ENCODE measurements at regions not wholly inside any gene's neighbourhood (a gene's known extent, or its start where the extent isn't known, plus 50 kb on each side); places are given as distances from the start of the nearest gene placed in this dataset.

- TF ChIP-seq EP300 (IDR thresholded peaks at IDR 0.05): no peak
- no peak for TF ChIP-seq CTCF (IDR thresholded peaks at IDR 0.05)
- no peak for TF ChIP-seq POLR2A (IDR thresholded peaks at IDR 0.05)
- WGBS, 3 donors: 77 to 89% (median 82%) methylated on average over 1 of the region's 1 CpG
- Histone ChIP-seq H3K36me3 (no peaks in the 10 kb centered on the region), H3K27me3 (no peaks in the 10 kb centered on the region), H3K4me1 (ENCODE audit: insufficient read depth) (no peaks in the 10 kb centered on the region), H3K9me3 (no peaks in the 10 kb centered on the region), H3K27ac (no peak overlapping the region), H3K4me3 (no peak overlapping the region)
- intact Hi-C loops (cut with DNase I): loop anchor here in 1 of 4 donors (5.0 kb wide), 1 partner anchor 852 kb away; no protein-coding TSS in a partner anchor
- no peak for DNase-seq
Measured at GRCh38 chr9:28888806-28889205, 1315.5 kb upstream of the C9orf72 start.

GRCh38 chr9:28892538-28892937, 1319.3 kb upstream of the C9orf72 start:
- intact Hi-C loops (cut with DNase I): no loop called here
- Histone ChIP-seq H3K27me3 (no peaks in the 10 kb centered on the region), H3K9me3 (no peaks in the 10 kb centered on the region), H3K4me1 (ENCODE audit: insufficient read depth) (no peaks in the 10 kb centered on the region), H3K27ac (no peak overlapping the region), H3K36me3 (no peaks in the 10 kb centered on the region), H3K4me3 (no peak overlapping the region)
- WGBS, 3 donors: 61 to 73% (median 72%) methylated on average over 1 of the region's 1 CpG
- TF ChIP-seq CTCF (IDR thresholded peaks at IDR 0.05): no peak
- no peak for TF ChIP-seq EP300 (IDR thresholded peaks at IDR 0.05)
- TF ChIP-seq POLR2A (IDR thresholded peaks at IDR 0.05): no peak
- no peak for DNase-seq

- DNase-seq: no peak
Measured at GRCh38 chr9:28899267-28899666, 1326.0 kb upstream of the C9orf72 start.

GRCh38 chr9:28899926-28900325, 1326.6 kb upstream of the C9orf72 start:
- H3K27me3 ChIP-seq: no peaks in the 10 kb centered on the region
- no peaks in the 10 kb centered on the region for H3K4me1 ChIP-seq (ENCODE audit: insufficient read depth)
- no peaks in the 10 kb centered on the region for H3K36me3 ChIP-seq
- H3K27ac ChIP-seq: no peak overlapping the region
- no peak overlapping the region for H3K4me3 ChIP-seq
- intact Hi-C loops (cut with DNase I): no loop called here
- DNase-seq: no peak
- WGBS, 3 donors: 69 to 76% (median 76%) methylated on average over 6 of the region's 6 CpGs
- H3K9me3 ChIP-seq: no peaks in the 10 kb centered on the region
- no peak for TF ChIP-seq CTCF (IDR thresholded peaks at IDR 0.05)
- TF ChIP-seq POLR2A (IDR thresholded peaks at IDR 0.05): no peak
- TF ChIP-seq EP300 (IDR thresholded peaks at IDR 0.05): no peak

More at GRCh38 chr9:28899267-28899666, 1326.0 kb upstream of the C9orf72 start:
- Histone ChIP-seq H3K27me3 (no peaks in the 10 kb centered on the region), H3K4me1 (ENCODE audit: insufficient read depth) (no peaks in the 10 kb centered on the region), H3K36me3 (no peaks in the 10 kb centered on the region), H3K9me3 (no peaks in the 10 kb centered on the region), H3K4me3 (no peak overlapping the region), H3K27ac (no peak overlapping the region)
- intact Hi-C loops (cut with DNase I): no loop called here
- no peak for TF ChIP-seq EP300 (IDR thresholded peaks at IDR 0.05)
- TF ChIP-seq CTCF (IDR thresholded peaks at IDR 0.05): no peak
- TF ChIP-seq POLR2A (IDR thresholded peaks at IDR 0.05): no peak

GRCh38 chr9:28900406-28900805, 1327.1 kb upstream of the C9orf72 start:
- TF ChIP-seq EP300 (IDR thresholded peaks at IDR 0.05) (no peak), CTCF (IDR thresholded peaks at IDR 0.05) (no peak), POLR2A (IDR thresholded peaks at IDR 0.05) (no peak)
- H3K4me3 ChIP-seq: no peak overlapping the region
- DNase-seq: no peak
- 0 to 81% (median 0%) methylated on average over 1 of the region's 1 CpG for WGBS, 3 donors
- H3K4me1 ChIP-seq (ENCODE audit: insufficient read depth): no peaks in the 10 kb centered on the region
- no peaks in the 10 kb centered on the region for H3K27me3 ChIP-seq
- H3K27ac ChIP-seq: no peak overlapping the region
- H3K9me3 ChIP-seq: no peaks in the 10 kb centered on the region
- intact Hi-C loops (cut with DNase I): no loop called here
- no peaks in the 10 kb centered on the region for H3K36me3 ChIP-seq

Data from ovary (tissue), 7 donors.